VCaP (cell line): ENCODE measurements at regions not wholly inside any gene's neighbourhood (a gene's known extent, or its start where the extent isn't known, plus 50 kb on each side); places are given as distances from the start of the nearest gene placed in this dataset.

Source experiments
- H3K27ac ChIP-seq: fragments of 450-650 bp; 2 replicates; pipeline ENCODE4 v1.5.1; 2017
- CTCF ChIP-seq: fragments of 450-650 bp; conservative IDR thresholded peaks from 2 replicates; pipeline ENCODE4 v1.5.1; 2017; ENCODE audit warnings: mild to moderate bottlenecking, moderate library complexity

GRCh38 chr21:18191139-18191538 lies 53.5 kb upstream of the CHODL start:
- no peak overlapping the region for H3K27ac ChIP-seq
- no peak for TF ChIP-seq CTCF

- H3K27ac ChIP-seq, result no peak overlapping the region
- no peak for TF ChIP-seq CTCF
These were observed 66.1 kb upstream of the CHODL start for GRCh38 chr21:18178509-18178908.

- H3K27ac ChIP-seq, result no peak overlapping the region
- no peak for TF ChIP-seq CTCF
These were observed 70.3 kb upstream of the CHODL start for GRCh38 chr21:18174370-18174769.

- no peak for TF ChIP-seq CTCF
These were observed 73.8 kb upstream of the CHODL start for GRCh38 chr21:18170829-18171228.

GRCh38 chr21:18170221-18170620 lies 74.4 kb upstream of the CHODL start:
- H3K27ac ChIP-seq, result no peak overlapping the region
- TF ChIP-seq CTCF, result no peak

More at GRCh38 chr21:18170829-18171228, 73.8 kb upstream of the CHODL start:
- no peak overlapping the region for H3K27ac ChIP-seq

GRCh38 chr21:18168108-18168507 lies 76.5 kb upstream of the CHODL start:
- no peak overlapping the region for H3K27ac ChIP-seq
- no peak for TF ChIP-seq CTCF

- no peak overlapping the region for H3K27ac ChIP-seq
- peak; percentile 34; the same call in 1 of the 2 replicates for TF ChIP-seq CTCF
These were observed 79.7 kb upstream of the CHODL start for GRCh38 chr21:18164933-18165332.

- no peak for TF ChIP-seq CTCF
- no peak overlapping the region for H3K27ac ChIP-seq
These were observed 80.2 kb upstream of the CHODL start for GRCh38 chr21:18164483-18164882.
